ENCODE measurements at regions not wholly inside any gene's neighbourhood (a gene's known extent, or its start where the extent isn't known, plus 50 kb on each side); places are given as distances from the start of the nearest gene placed in this dataset.

DNA sequence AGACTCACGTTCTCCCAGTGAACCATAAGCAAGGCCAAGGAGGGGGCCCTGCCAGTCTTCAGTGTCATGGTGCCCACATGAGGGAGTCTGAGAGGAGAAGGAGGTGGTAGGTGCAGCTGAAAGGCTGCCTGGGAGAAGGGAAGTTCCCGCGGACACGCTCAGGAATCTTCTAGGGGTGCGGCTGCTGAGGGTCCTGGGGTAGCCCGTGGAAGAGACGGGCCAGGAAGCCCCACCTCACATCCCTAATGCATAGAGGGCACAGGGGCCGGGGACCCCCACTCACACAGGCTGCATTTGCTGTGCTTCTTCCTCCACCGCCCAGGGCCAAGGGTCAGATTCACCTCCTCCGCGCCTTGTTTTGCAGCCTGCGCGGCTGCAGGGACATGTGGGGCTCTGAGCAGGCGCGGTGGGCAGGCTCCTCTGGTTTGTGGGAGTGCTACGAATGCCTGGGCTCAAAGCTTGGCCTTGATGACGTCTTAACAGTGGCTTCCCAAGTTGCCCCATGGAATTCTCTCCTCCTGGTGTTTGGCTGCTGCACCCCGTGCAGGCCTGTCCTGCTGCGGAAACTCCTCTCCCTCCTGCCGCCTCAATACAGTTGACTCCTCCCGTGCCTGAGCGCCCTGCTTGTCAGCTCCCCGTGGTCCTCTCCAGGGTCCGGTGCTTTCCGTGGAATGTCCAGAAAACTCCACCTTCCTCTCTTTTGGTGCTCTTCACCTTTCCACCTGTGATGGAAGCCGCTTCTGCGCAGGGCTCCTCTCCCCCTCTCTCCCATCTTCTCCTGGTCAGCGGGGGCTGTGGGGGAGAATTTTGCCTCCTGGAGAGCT, 95.7 kb downstream of the VAPA start:
- Histone ChIP-seq H3K9ac (ENCODE audit: insufficient read length, low read depth) (no peak overlapping the region), H3K4me3 (ENCODE audit: insufficient read length, low read depth) (no peak overlapping the region), H3K9me3 (ENCODE audit: insufficient read depth, low read length) (no peaks in the 10 kb centered on the region), H3K27me3 (ENCODE audit: insufficient read depth, insufficient read length) (no peaks in the 10 kb centered on the region), H3K4me1 (ENCODE audit: insufficient read depth, insufficient read length) (no peaks in the 10 kb centered on the region), H3K36me3 (ENCODE audit: insufficient read depth, insufficient read length, low read length) (no peaks in the 10 kb centered on the region)
- no peak for TF ChIP-seq YY1 (IDR thresholded peaks at IDR 0.05; ENCODE audit: insufficient read depth, insufficient read length)
- no peak for TF ChIP-seq ZNF274 (IDR thresholded peaks at IDR 0.05; ENCODE audit: low read depth, low read length)
- TF ChIP-seq SUZ12 (IDR thresholded peaks at IDR 0.05; ENCODE audit: extremely low read depth, insufficient read depth, insufficient read length) = no peak
- no peak for DNase-seq (ENCODE audit: low read depth, low spot score)

GRCh38 chr18:10010611-10011015, 96.8 kb downstream of the VAPA start:
- Histone ChIP-seq H3K9me3 (ENCODE audit: insufficient read depth, low read length) (no peaks in the 10 kb centered on the region), H3K27me3 (ENCODE audit: insufficient read depth, insufficient read length) (no peaks in the 10 kb centered on the region), H3K4me3 (ENCODE audit: insufficient read length, low read depth) (no peak overlapping the region), H3K4me1 (ENCODE audit: insufficient read depth, insufficient read length) (no peaks in the 10 kb centered on the region), H3K9ac (ENCODE audit: insufficient read length, low read depth) (no peak overlapping the region), H3K36me3 (ENCODE audit: insufficient read depth, insufficient read length, low read length) (no peaks in the 10 kb centered on the region)
- no peak for TF ChIP-seq SUZ12 (IDR thresholded peaks at IDR 0.05; ENCODE audit: extremely low read depth, insufficient read depth, insufficient read length)
- no peak for TF ChIP-seq YY1 (IDR thresholded peaks at IDR 0.05; ENCODE audit: insufficient read depth, insufficient read length)
- TF ChIP-seq ZNF274 (IDR thresholded peaks at IDR 0.05; ENCODE audit: low read depth, low read length) = no peak
- no peak for DNase-seq (ENCODE audit: low read depth, low spot score)

DNA sequence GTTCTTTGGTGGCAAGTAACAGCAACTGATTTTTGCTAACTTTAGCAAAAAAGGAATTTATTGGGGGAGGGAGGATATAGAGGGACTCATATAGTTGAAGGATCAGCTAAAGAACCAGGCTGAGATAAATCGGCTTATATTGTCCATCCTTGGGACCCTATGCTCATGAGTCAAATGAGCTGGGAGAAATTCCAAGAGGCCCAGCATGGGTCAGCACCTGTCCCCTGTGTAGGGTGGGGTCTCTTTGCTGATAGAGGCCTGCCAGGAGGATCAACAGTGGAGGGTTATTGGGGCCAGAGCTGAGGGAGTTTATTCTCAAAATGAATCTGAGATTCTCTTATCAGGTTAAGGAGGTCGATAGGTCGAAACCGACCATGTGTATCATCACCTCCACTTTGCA, 97.2 kb downstream of the VAPA start:
- H3K4me3 ChIP-seq (ENCODE audit: insufficient read length, low read depth) = no peak overlapping the region
- no peak overlapping the region for H3K9ac ChIP-seq (ENCODE audit: insufficient read length, low read depth)
- TF ChIP-seq SUZ12 (IDR thresholded peaks at IDR 0.05; ENCODE audit: extremely low read depth, insufficient read depth, insufficient read length) = no peak
- no peak for TF ChIP-seq YY1 (IDR thresholded peaks at IDR 0.05; ENCODE audit: insufficient read depth, insufficient read length)
- TF ChIP-seq ZNF274 (IDR thresholded peaks at IDR 0.05; ENCODE audit: low read depth, low read length) = no peak
- no peaks in the 10 kb centered on the region for H3K9me3 ChIP-seq (ENCODE audit: insufficient read depth, low read length)
- H3K36me3 ChIP-seq (ENCODE audit: insufficient read depth, insufficient read length, low read length) = no peaks in the 10 kb centered on the region
- H3K27me3 ChIP-seq (ENCODE audit: insufficient read depth, insufficient read length) = no peaks in the 10 kb centered on the region
- no peaks in the 10 kb centered on the region for H3K4me1 ChIP-seq (ENCODE audit: insufficient read depth, insufficient read length)
- no peak for DNase-seq (ENCODE audit: low read depth, low spot score)

- Histone ChIP-seq H3K9me3 (ENCODE audit: insufficient read depth, low read length) (no peaks in the 10 kb centered on the region), H3K4me1 (ENCODE audit: insufficient read depth, insufficient read length) (no peaks in the 10 kb centered on the region), H3K4me3 (ENCODE audit: insufficient read length, low read depth) (no peak overlapping the region), H3K36me3 (ENCODE audit: insufficient read depth, insufficient read length, low read length) (no peaks in the 10 kb centered on the region), H3K9ac (ENCODE audit: insufficient read length, low read depth) (no peak overlapping the region), H3K27me3 (ENCODE audit: insufficient read depth, insufficient read length) (no peaks in the 10 kb centered on the region)
- DNase-seq (ENCODE audit: low read depth, low spot score) = no peak
- TF ChIP-seq SUZ12 (IDR thresholded peaks at IDR 0.05; ENCODE audit: extremely low read depth, insufficient read depth, insufficient read length) = no peak
- no peak for TF ChIP-seq YY1 (IDR thresholded peaks at IDR 0.05; ENCODE audit: insufficient read depth, insufficient read length)
- no peak for TF ChIP-seq ZNF274 (IDR thresholded peaks at IDR 0.05; ENCODE audit: low read depth, low read length)
These were observed 97.9 kb downstream of the VAPA start for GRCh38 chr18:10011751-10012150.

- no peaks in the 10 kb centered on the region for H3K4me1 ChIP-seq (ENCODE audit: insufficient read depth, insufficient read length)
- TF ChIP-seq SUZ12 (IDR thresholded peaks at IDR 0.05; ENCODE audit: extremely low read depth, insufficient read depth, insufficient read length) (no peak), YY1 (IDR thresholded peaks at IDR 0.05; ENCODE audit: insufficient read depth, insufficient read length) (no peak), ZNF274 (IDR thresholded peaks at IDR 0.05; ENCODE audit: low read depth, low read length) (no peak)
- H3K36me3 ChIP-seq (ENCODE audit: insufficient read depth, insufficient read length, low read length) = no peaks in the 10 kb centered on the region
- no peak overlapping the region for H3K9ac ChIP-seq (ENCODE audit: insufficient read length, low read depth)
- H3K9me3 ChIP-seq (ENCODE audit: insufficient read depth, low read length) = no peaks in the 10 kb centered on the region
- H3K4me3 ChIP-seq (ENCODE audit: insufficient read length, low read depth) = no peak overlapping the region
- no peaks in the 10 kb centered on the region for H3K27me3 ChIP-seq (ENCODE audit: insufficient read depth, insufficient read length)
- no peak for DNase-seq (ENCODE audit: low read depth, low spot score)
These were observed 98.7 kb downstream of the VAPA start for GRCh38 chr18:10012526-10012925.

GRCh38 chr18:10013621-10014543, 100.1 kb downstream of the VAPA start:
- Histone ChIP-seq H3K4me3 (ENCODE audit: insufficient read length, low read depth) (no peak overlapping the region), H3K4me1 (ENCODE audit: insufficient read depth, insufficient read length) (no peaks in the 10 kb centered on the region), H3K36me3 (ENCODE audit: insufficient read depth, insufficient read length, low read length) (no peaks in the 10 kb centered on the region), H3K9ac (ENCODE audit: insufficient read length, low read depth) (no peak overlapping the region), H3K9me3 (ENCODE audit: insufficient read depth, low read length) (no peaks in the 10 kb centered on the region), H3K27me3 (ENCODE audit: insufficient read depth, insufficient read length) (no peaks in the 10 kb centered on the region)
- TF ChIP-seq YY1 (IDR thresholded peaks at IDR 0.05; ENCODE audit: insufficient read depth, insufficient read length) (no peak), SUZ12 (IDR thresholded peaks at IDR 0.05; ENCODE audit: extremely low read depth, insufficient read depth, insufficient read length) (no peak), ZNF274 (IDR thresholded peaks at IDR 0.05; ENCODE audit: low read depth, low read length) (no peak)
- DNase-seq (ENCODE audit: low read depth, low spot score) = no peak

DNA sequence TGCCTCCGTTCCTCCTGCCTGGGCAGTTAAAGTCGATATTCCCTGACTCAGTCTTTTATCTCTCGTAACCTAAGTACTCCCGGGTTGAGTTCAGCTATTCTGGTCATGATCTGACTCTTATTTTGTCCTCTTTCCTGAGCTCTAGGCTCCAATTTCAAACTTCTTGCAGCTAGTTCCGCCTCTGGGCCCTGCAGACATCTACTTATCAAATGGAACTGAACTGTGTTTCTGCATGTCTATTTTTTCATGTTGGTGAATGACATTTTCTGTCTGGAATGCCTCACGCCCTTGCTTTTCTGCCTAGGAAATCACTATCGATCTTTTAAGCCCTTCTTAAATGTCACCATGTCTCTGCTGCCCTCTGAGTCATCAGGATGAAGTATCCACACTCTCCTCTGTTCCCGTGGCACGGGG, 101.5 kb downstream of the VAPA start:
- Histone ChIP-seq H3K9me3 (ENCODE audit: insufficient read depth, low read length) (no peaks in the 10 kb centered on the region), H3K27me3 (ENCODE audit: insufficient read depth, insufficient read length) (no peaks in the 10 kb centered on the region), H3K36me3 (ENCODE audit: insufficient read depth, insufficient read length, low read length) (no peaks in the 10 kb centered on the region), H3K9ac (ENCODE audit: insufficient read length, low read depth) (no peak overlapping the region), H3K4me3 (ENCODE audit: insufficient read length, low read depth) (no peak overlapping the region), H3K4me1 (ENCODE audit: insufficient read depth, insufficient read length) (no peaks in the 10 kb centered on the region)
- TF ChIP-seq ZNF274 (IDR thresholded peaks at IDR 0.05; ENCODE audit: low read depth, low read length) (no peak), SUZ12 (IDR thresholded peaks at IDR 0.05; ENCODE audit: extremely low read depth, insufficient read depth, insufficient read length) (no peak), YY1 (IDR thresholded peaks at IDR 0.05; ENCODE audit: insufficient read depth, insufficient read length) (no peak)
- no peak for DNase-seq (ENCODE audit: low read depth, low spot score)
